GM12892 (cell line): ENCODE measurements at regions not wholly inside any gene's neighbourhood (a gene's known extent, or its start where the extent isn't known, plus 50 kb on each side); places are given as distances from the start of the nearest gene placed in this dataset.

Experiments
- POLR2A ChIP-seq: IDR thresholded peaks from 2 replicates; pipeline ENCODE4 v1.6.1; 2011; ENCODE audit warnings: low read depth, low read length, control low read depth
- POLR2AphosphoS5 ChIP-seq: IDR thresholded peaks from 2 replicates; pipeline ENCODE4 v1.6.1; 2011; ENCODE audit warnings: low read depth, low read length, control low read depth
- TAF1 ChIP-seq: IDR thresholded peaks from 2 replicates; pipeline ENCODE4 v1.6.1; 2011; ENCODE audit warnings: low read depth, mild to moderate bottlenecking, control low read depth, low read length, borderline replicate concordance

GRCh38 chr7:4345004-4345403, 337.1 kb upstream of the FOXK1 start:
- TF ChIP-seq TAF1, result no peak
- no peak for TF ChIP-seq POLR2A
- no peak for TF ChIP-seq POLR2AphosphoS5
